Testis (tissue), 2 donors: ENCODE measurements at regions not wholly inside any gene's neighbourhood (a gene's known extent, or its start where the extent isn't known, plus 50 kb on each side); places are given as distances from the start of the nearest gene placed in this dataset.

Experiments used
- CTCF ChIP-seq, 3 experiments: fragments of 450-650 bp in 2 of 3; fragments of 200-600 bp in 1 of 3; sonication (generic) in 1 of 3; IDR thresholded peaks; one replicate each; pipeline ENCODE4 v1.5.1; 2016 to 2019; ENCODE audit warnings: antibody characterized with exemption in 3 of 3, mild to moderate bottlenecking in 2 of 3, moderate library complexity in 1 of 3
- POLR2A ChIP-seq: fragments of 450-650 bp; IDR thresholded peaks from one replicate; pipeline ENCODE4 v1.6.1; 2017; ENCODE audit warnings: antibody characterized with exemption, mild to moderate bottlenecking, moderate library complexity

GRCh38 chr7:81604808-81605174 is 165.1 kb downstream of the HGF start:
- TF ChIP-seq CTCF (IDR thresholded peaks at IDR 0.05) (no peak), POLR2A (no peak)
